ENCODE measurements at regions not wholly inside any gene's neighbourhood (a gene's known extent, or its start where the extent isn't known, plus 50 kb on each side); places are given as distances from the start of the nearest gene placed in this dataset.

GRCh38 chr15:52866698-52867097, 76.6 kb upstream of the ONECUT1 start:
- DNase-seq (ENCODE audit: low read depth), result no peak
- TF ChIP-seq, protein P1, sequence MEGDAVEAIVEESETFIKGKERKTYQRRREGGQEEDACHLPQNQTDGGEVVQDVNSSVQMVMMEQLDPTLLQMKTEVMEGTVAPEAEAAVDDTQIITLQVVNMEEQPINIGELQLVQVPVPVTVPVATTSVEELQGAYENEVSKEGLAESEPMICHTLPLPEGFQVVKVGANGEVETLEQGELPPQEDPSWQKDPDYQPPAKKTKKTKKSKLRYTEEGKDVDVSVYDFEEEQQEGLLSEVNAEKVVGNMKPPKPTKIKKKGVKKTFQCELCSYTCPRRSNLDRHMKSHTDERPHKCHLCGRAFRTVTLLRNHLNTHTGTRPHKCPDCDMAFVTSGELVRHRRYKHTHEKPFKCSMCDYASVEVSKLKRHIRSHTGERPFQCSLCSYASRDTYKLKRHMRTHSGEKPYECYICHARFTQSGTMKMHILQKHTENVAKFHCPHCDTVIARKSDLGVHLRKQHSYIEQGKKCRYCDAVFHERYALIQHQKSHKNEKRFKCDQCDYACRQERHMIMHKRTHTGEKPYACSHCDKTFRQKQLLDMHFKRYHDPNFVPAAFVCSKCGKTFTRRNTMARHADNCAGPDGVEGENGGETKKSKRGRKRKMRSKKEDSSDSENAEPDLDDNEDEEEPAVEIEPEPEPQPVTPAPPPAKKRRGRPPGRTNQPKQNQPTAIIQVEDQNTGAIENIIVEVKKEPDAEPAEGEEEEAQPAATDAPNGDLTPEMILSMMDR (IDR thresholded peaks at IDR 0.05; ENCODE audit: control insufficient read depth, insufficient read depth, low read depth, low read length, missing control alignments), result no peak

DNA sequence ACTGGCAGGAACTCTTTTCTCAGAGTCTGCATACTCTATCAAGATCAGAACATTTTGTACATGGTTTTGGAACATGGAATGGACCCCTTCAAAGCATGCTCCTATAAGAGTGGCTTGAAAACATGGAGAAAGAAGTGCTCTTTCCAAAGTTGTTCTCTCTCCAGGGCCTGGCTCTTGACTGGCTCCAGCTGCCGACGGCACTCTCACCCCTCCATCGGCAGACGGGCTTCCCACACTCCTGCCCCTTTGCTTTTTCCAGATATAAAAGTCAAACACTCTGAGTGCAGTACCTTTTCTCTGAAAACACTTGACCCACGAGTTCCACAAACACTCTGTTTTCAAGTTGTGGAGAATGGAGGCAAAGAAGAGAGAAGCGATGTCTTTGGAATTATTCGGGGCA, 72.5 kb upstream of the ONECUT1 start:
- DNase-seq (ENCODE audit: low read depth), result no peak
- H3K4me3 ChIP-seq (ENCODE audit: control insufficient read depth, low read depth, low read length), result no peak overlapping the region
- TF ChIP-seq, protein P1 (IDR thresholded peaks at IDR 0.05; ENCODE audit: control insufficient read depth, insufficient read depth, low read depth, low read length, missing control alignments), result no peak

More at GRCh38 chr15:52866698-52867097, 76.6 kb upstream of the ONECUT1 start:
- H3K4me3 ChIP-seq (ENCODE audit: control insufficient read depth, low read depth, low read length), result no peak overlapping the region

GRCh38 chr15:52858782-52859176, 68.6 kb upstream of the ONECUT1 start:
- H3K4me3 ChIP-seq (ENCODE audit: control insufficient read depth, low read depth, low read length), result no peak overlapping the region
- TF ChIP-seq, protein P1 (IDR thresholded peaks at IDR 0.05; ENCODE audit: control insufficient read depth, insufficient read depth, low read depth, low read length, missing control alignments), result no peak
- DNase-seq (ENCODE audit: low read depth), result no peak

DNA sequence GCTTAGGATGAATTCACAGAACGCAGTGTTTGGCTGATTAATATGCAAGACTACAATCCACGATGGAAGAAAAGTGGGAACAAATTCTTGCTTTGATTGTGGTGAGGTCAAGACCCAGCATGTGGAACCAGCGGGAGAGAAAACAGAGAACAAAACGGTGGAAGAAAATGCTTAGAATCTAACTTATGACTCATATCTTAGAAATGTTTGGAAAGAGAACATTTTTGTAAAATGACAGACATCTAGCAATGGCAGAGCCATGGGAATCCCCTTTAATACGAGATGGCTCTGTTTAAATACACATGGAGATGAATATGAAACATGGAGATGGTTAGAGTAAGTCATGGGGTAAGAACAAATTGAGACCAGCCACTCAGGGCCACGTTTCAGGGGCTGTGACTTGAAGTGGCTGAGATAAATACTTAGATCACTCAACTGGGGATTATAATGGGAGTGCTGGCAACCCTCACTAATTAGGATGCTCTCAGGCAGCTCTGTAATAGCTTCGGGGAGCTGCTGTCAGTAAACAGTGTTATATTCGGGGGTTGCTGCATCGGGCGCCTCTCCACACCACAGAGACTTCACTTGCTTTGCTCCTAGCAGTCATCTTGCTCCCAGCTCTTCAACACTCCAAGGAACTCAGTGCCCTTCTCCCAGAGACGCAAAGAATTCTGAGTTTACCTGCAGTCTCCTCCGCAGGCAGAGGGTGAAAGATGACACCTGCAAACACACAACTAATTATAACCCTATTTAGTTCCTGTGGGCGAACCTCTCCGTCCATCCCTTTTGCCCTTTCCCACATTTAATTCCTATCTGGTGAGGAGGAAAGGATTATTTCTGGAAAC, 68.0 kb upstream of the ONECUT1 start:
- no peak overlapping the region for H3K4me3 ChIP-seq (ENCODE audit: control insufficient read depth, low read depth, low read length)
- no peak for DNase-seq (ENCODE audit: low read depth)

GRCh38 chr15:52857471-52857870, 67.3 kb upstream of the ONECUT1 start:
- H3K4me3 ChIP-seq (ENCODE audit: control insufficient read depth, low read depth, low read length), result no peak overlapping the region
- DNase-seq (ENCODE audit: low read depth), result no peak
- TF ChIP-seq, protein P1 (IDR thresholded peaks at IDR 0.05; ENCODE audit: control insufficient read depth, insufficient read depth, low read depth, low read length, missing control alignments), result no peak

More for the DNA sequence above, 68.0 kb upstream of the ONECUT1 start:
- TF ChIP-seq, protein P1 (IDR thresholded peaks at IDR 0.05; ENCODE audit: control insufficient read depth, insufficient read depth, low read depth, low read length, missing control alignments), result no peak

DNA sequence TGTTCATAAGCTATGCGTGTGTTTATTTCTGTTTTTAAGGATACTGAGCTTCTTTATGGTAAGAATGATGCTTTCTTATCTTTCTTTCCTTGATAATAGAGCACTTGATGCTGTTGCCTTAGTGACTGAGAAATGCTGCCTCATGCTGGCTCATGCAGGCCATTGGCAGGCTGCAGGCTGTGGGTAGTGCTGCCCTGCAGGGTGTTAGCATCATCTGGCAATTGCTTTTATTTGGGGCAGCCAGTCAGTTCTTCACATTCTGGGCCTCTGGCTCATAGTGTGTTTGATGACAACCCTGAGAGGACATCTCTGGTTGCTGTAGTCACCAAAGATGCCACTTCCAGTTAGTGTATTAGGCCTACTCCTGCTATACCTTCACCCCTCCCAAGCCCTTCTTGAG, 66.2 kb upstream of the ONECUT1 start:
- TF ChIP-seq, protein P1 (IDR thresholded peaks at IDR 0.05; ENCODE audit: control insufficient read depth, insufficient read depth, low read depth, low read length, missing control alignments), result no peak
- no peak for DNase-seq (ENCODE audit: low read depth)
- no peak overlapping the region for H3K4me3 ChIP-seq (ENCODE audit: control insufficient read depth, low read depth, low read length)
